Adrenal gland (tissue), 5 donors: ENCODE measurements at regions not wholly inside any gene's neighbourhood (a gene's known extent, or its start where the extent isn't known, plus 50 kb on each side); places are given as distances from the start of the nearest gene placed in this dataset.

ENCODE experiments used
- POLR2A ChIP-seq, 2 donors: fragments of 450-650 bp; IDR thresholded peaks; one replicate each; pipeline ENCODE4 v1.6.1; 2017; ENCODE audit warnings: antibody characterized with exemption in 2 of 2, mild to moderate bottlenecking in 2 of 2, moderate library complexity in 1 of 2
- TF ChIP-seq, protein P1 (sequence below), 6 experiments: fragments of 450-650 bp in 4 of 6; fragments of 200-600 bp in 2 of 6; sonication (generic) in 1 of 6; IDR thresholded peaks; 1 replicate in 5 of 6; 2 replicates in 1 of 6; pipeline versions ENCODE4 v1.5.1 to v1.8.0; 2016 to 2021; ENCODE audit warnings: antibody characterized with exemption in 6 of 6, mild to moderate bottlenecking in 2 of 6, moderate library complexity in 1 of 6
- donor health status: DM: no; HTN: no; CAD: no.

DNA sequence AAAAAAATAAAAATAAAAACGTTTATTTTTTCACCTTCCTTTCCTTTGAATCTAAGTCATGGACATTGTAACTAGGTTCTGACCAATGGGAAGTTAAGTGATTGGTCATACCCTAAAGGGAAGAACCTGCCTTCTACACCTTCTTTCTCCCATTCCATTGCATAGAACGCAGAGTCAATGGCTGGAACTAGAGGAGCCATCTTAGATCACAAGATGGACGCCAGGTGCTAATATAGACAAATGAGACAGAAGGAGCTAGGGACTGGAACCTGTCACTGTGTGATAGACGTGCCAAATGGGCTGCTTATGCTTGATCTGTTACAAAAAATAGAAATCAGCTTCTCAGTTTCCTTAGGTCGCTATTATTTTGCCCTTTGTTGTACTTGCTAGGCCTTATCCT is 606.6 kb downstream of the MED13L start:
- TF ChIP-seq, protein P1, sequence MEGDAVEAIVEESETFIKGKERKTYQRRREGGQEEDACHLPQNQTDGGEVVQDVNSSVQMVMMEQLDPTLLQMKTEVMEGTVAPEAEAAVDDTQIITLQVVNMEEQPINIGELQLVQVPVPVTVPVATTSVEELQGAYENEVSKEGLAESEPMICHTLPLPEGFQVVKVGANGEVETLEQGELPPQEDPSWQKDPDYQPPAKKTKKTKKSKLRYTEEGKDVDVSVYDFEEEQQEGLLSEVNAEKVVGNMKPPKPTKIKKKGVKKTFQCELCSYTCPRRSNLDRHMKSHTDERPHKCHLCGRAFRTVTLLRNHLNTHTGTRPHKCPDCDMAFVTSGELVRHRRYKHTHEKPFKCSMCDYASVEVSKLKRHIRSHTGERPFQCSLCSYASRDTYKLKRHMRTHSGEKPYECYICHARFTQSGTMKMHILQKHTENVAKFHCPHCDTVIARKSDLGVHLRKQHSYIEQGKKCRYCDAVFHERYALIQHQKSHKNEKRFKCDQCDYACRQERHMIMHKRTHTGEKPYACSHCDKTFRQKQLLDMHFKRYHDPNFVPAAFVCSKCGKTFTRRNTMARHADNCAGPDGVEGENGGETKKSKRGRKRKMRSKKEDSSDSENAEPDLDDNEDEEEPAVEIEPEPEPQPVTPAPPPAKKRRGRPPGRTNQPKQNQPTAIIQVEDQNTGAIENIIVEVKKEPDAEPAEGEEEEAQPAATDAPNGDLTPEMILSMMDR (IDR thresholded peaks at IDR 0.05): no peak
- TF ChIP-seq POLR2A (IDR thresholded peaks at IDR 0.05): no peak
